GM12865 (cell line): ENCODE measurements at regions not wholly inside any gene's neighbourhood (a gene's known extent, or its start where the extent isn't known, plus 50 kb on each side); places are given as distances from the start of the nearest gene placed in this dataset.

Experiments used
- DNase-seq: peaks from one replicate; pipeline ENCODE4 v3.0.0; 2010; ENCODE audit warnings: low read depth
- H3K4me3 ChIP-seq: 2 replicates; pipeline ENCODE4 v1.5.1; 2011; ENCODE audit warnings: mild to moderate bottlenecking, low read depth, low read length, control low read depth
- CTCF ChIP-seq: IDR thresholded peaks from 2 replicates; pipeline ENCODE4 v1.5.1; 2011; ENCODE audit warnings: low read length, control low read depth, low read depth, inconsistent platforms; ENCODE audit not compliant: insufficient read depth; ENCODE audit errors: missing control alignments

GRCh38 chr1:219367496-219367895 lies 193.8 kb downstream of the LYPLAL1 start:
- TF ChIP-seq CTCF, result no peak
- no peak for DNase-seq
- H3K4me3 ChIP-seq, result no peak overlapping the region

GRCh38 chr1:219365451-219365850 lies 191.8 kb downstream of the LYPLAL1 start:
- no peak for DNase-seq
- no peak for TF ChIP-seq CTCF

GRCh38 chr1:219362702-219363101 lies 189.0 kb downstream of the LYPLAL1 start:
- no peak for DNase-seq
- no peak overlapping the region for H3K4me3 ChIP-seq
- no peak for TF ChIP-seq CTCF

More at GRCh38 chr1:219365451-219365850, 191.8 kb downstream of the LYPLAL1 start:
- no peak overlapping the region for H3K4me3 ChIP-seq

- no peak overlapping the region for H3K4me3 ChIP-seq
- TF ChIP-seq CTCF, result no peak
- DNase-seq, result no peak
These were observed 185.4 kb downstream of the LYPLAL1 start for GRCh38 chr1:219359126-219359525.

- TF ChIP-seq CTCF, result no peak
- H3K4me3 ChIP-seq, result no peak overlapping the region
- DNase-seq, result no peak
These were observed 184.4 kb downstream of the LYPLAL1 start for GRCh38 chr1:219358080-219358479.

- TF ChIP-seq CTCF, result no peak
These were observed 181.3 kb downstream of the LYPLAL1 start for GRCh38 chr1:219354962-219355361.

GRCh38 chr1:219352961-219353651 lies 179.4 kb downstream of the LYPLAL1 start:
- DNase-seq, result no peak
- no peak for TF ChIP-seq CTCF
- H3K4me3 ChIP-seq, result no peak overlapping the region

More at GRCh38 chr1:219354962-219355361, 181.3 kb downstream of the LYPLAL1 start:
- no peak for DNase-seq
- no peak overlapping the region for H3K4me3 ChIP-seq
